Panc1 (cell line): ENCODE measurements at regions not wholly inside any gene's neighbourhood (a gene's known extent, or its start where the extent isn't known, plus 50 kb on each side); places are given as distances from the start of the nearest gene placed in this dataset.

Experiments used
- POLR2AphosphoS5 ChIP-seq: IDR thresholded peaks from 2 replicates; pipeline ENCODE4 v1.6.1; 2012; ENCODE audit warnings: mild to moderate bottlenecking, low read depth, low read length, moderate library complexity
- TCF7L2 ChIP-seq: IDR thresholded peaks from 2 replicates; pipeline ENCODE4 v1.6.1; 2011; ENCODE audit warnings: mild to moderate bottlenecking, low read depth, low read length, inconsistent platforms
- TF ChIP-seq, protein P1 (sequence below): fragments of 450-650 bp; IDR thresholded peaks from 2 replicates; pipeline ENCODE4 v1.5.1; 2017; ENCODE audit warnings: mild to moderate bottlenecking
- TF ChIP-seq, protein P2 (sequence below), 2 experiments: IDR thresholded peaks; 2 replicates each; pipeline ENCODE4 v1.6.1; 2011 to 2012; ENCODE audit warnings: low read depth in 2 of 2, control low read depth in 1 of 2, low read length in 1 of 2, mild to moderate bottlenecking in 1 of 2, moderate library complexity in 1 of 2; ENCODE audit not compliant: insufficient read depth in 1 of 2

DNA sequence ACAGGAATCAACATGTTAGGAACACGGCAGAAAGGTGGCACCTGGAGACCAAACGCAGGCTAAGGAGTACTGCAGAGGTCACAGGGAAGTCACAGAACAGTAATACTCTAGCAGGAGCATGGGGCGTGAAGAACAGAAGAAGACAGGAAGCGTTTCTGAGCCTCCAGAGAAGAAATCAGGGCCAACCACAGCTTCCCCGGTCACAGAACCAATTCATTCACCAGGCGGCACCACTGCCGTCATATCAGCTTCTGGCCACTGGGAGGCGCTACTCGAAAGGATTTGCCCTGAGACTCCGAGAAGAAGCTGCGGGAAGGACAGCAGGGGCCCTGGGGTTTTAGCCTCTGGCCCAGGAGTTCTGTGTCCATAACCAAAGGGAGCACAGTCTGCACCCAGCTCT lies 78.0 kb upstream of the DRD5 start:
- TF ChIP-seq, protein P1, sequence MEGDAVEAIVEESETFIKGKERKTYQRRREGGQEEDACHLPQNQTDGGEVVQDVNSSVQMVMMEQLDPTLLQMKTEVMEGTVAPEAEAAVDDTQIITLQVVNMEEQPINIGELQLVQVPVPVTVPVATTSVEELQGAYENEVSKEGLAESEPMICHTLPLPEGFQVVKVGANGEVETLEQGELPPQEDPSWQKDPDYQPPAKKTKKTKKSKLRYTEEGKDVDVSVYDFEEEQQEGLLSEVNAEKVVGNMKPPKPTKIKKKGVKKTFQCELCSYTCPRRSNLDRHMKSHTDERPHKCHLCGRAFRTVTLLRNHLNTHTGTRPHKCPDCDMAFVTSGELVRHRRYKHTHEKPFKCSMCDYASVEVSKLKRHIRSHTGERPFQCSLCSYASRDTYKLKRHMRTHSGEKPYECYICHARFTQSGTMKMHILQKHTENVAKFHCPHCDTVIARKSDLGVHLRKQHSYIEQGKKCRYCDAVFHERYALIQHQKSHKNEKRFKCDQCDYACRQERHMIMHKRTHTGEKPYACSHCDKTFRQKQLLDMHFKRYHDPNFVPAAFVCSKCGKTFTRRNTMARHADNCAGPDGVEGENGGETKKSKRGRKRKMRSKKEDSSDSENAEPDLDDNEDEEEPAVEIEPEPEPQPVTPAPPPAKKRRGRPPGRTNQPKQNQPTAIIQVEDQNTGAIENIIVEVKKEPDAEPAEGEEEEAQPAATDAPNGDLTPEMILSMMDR = peak; percentile 77
- TF ChIP-seq TCF7L2 = no peak
- TF ChIP-seq, protein P2, sequence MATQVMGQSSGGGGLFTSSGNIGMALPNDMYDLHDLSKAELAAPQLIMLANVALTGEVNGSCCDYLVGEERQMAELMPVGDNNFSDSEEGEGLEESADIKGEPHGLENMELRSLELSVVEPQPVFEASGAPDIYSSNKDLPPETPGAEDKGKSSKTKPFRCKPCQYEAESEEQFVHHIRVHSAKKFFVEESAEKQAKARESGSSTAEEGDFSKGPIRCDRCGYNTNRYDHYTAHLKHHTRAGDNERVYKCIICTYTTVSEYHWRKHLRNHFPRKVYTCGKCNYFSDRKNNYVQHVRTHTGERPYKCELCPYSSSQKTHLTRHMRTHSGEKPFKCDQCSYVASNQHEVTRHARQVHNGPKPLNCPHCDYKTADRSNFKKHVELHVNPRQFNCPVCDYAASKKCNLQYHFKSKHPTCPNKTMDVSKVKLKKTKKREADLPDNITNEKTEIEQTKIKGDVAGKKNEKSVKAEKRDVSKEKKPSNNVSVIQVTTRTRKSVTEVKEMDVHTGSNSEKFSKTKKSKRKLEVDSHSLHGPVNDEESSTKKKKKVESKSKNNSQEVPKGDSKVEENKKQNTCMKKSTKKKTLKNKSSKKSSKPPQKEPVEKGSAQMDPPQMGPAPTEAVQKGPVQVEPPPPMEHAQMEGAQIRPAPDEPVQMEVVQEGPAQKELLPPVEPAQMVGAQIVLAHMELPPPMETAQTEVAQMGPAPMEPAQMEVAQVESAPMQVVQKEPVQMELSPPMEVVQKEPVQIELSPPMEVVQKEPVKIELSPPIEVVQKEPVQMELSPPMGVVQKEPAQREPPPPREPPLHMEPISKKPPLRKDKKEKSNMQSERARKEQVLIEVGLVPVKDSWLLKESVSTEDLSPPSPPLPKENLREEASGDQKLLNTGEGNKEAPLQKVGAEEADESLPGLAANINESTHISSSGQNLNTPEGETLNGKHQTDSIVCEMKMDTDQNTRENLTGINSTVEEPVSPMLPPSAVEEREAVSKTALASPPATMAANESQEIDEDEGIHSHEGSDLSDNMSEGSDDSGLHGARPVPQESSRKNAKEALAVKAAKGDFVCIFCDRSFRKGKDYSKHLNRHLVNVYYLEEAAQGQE (IDR thresholded peaks at IDR 0.05; ENCODE audit: insufficient read depth in 1 of 2, low read depth in 2 of 2, low read length in 1 of 2) = no peak
- TF ChIP-seq POLR2AphosphoS5 = no peak
